22Rv1 (cell line): ENCODE measurements at regions not wholly inside any gene's neighbourhood (a gene's known extent, or its start where the extent isn't known, plus 50 kb on each side); places are given as distances from the start of the nearest gene placed in this dataset.

Experiments used
- ZFX ChIP-seq: fragments of 450-650 bp; IDR thresholded peaks from 2 replicates; pipeline ENCODE4 v1.6.1; 2017; ENCODE audit warnings: antibody characterized with exemption, borderline replicate concordance
- TF ChIP-seq, protein P1 (sequence below): fragments of 450-650 bp; IDR thresholded peaks from 2 replicates; pipeline ENCODE4 v1.5.1; 2017; ENCODE audit warnings: mild to moderate bottlenecking

DNA sequence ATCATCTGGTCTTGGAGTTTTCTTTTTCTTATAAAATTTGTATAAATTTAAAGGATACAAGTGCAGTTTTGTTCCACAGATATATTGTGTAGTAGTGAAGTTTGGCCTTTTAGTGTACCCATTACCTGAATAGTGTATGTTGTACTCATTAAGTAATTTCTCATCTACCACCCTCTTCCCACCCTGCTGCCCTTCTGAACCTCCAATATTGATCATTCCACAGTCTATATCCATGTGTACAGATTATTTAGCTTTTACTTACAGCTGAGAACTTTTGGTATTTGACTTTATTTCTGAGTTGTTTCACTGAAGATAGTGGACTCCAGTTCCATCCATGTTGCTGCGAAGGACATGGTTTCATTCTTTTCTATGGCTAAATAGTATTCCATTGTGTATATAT, 63.1 kb upstream of the NR3C1 start:
- TF ChIP-seq, protein P1, sequence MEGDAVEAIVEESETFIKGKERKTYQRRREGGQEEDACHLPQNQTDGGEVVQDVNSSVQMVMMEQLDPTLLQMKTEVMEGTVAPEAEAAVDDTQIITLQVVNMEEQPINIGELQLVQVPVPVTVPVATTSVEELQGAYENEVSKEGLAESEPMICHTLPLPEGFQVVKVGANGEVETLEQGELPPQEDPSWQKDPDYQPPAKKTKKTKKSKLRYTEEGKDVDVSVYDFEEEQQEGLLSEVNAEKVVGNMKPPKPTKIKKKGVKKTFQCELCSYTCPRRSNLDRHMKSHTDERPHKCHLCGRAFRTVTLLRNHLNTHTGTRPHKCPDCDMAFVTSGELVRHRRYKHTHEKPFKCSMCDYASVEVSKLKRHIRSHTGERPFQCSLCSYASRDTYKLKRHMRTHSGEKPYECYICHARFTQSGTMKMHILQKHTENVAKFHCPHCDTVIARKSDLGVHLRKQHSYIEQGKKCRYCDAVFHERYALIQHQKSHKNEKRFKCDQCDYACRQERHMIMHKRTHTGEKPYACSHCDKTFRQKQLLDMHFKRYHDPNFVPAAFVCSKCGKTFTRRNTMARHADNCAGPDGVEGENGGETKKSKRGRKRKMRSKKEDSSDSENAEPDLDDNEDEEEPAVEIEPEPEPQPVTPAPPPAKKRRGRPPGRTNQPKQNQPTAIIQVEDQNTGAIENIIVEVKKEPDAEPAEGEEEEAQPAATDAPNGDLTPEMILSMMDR: no peak
- TF ChIP-seq ZFX: no peak
